H1 (cell line): ENCODE measurements at regions not wholly inside any gene's neighbourhood (a gene's known extent, or its start where the extent isn't known, plus 50 kb on each side); places are given as distances from the start of the nearest gene placed in this dataset.

ENCODE experiments used
- CBX8 ChIP-seq: fragments of 300-800, 300-1000 bp; sonication (generic); IDR thresholded peaks from 2 replicates; pipeline ENCODE4 v1.7.1; 2016; ENCODE audit warnings: low read depth, low read length, borderline replicate concordance
- CTCF ChIP-seq, 3 experiments: IDR thresholded peaks; 1 replicate in 2 of 3; 2 replicates in 1 of 3; pipeline versions ENCODE4 v1.5.1 to v1.6.1; 2011; ENCODE audit warnings: low read length in 3 of 3, mild to moderate bottlenecking in 3 of 3, inconsistent platforms in 2 of 3, low read depth in 1 of 3, moderate library complexity in 1 of 3; ENCODE audit not compliant: insufficient read depth in 1 of 3; ENCODE audit errors: control extremely low read depth in 1 of 3
- EP300 ChIP-seq, 2 experiments: IDR thresholded peaks; 1 replicate in 1 of 2; 2 replicates in 1 of 2; pipeline ENCODE4 v1.6.1; 2011 to 2012; ENCODE audit warnings: low read depth in 2 of 2, low read length in 2 of 2, mild to moderate bottlenecking in 2 of 2, borderline replicate concordance in 1 of 2, inconsistent platforms in 1 of 2, moderate library complexity in 1 of 2
- JUND ChIP-seq: IDR thresholded peaks from 2 replicates; pipeline ENCODE4 v1.6.1; 2011; ENCODE audit warnings: mild to moderate bottlenecking, improper control_type of control experiment, low read length
- MAFK ChIP-seq: IDR thresholded peaks from 2 replicates; pipeline ENCODE4 v1.6.1; 2012; ENCODE audit warnings: low read depth, mild to moderate bottlenecking, improper control_type of control experiment, low read length
- NRF1 ChIP-seq: IDR thresholded peaks from 2 replicates; pipeline ENCODE4 v1.6.1; 2011; ENCODE audit warnings: mild to moderate bottlenecking, low read depth, low read length, improper control_type of control experiment
- PHF8 ChIP-seq: fragments of 200-600 bp; sonication (generic); conservative IDR thresholded peaks from 2 replicates; pipeline ENCODE4 v1.7.1; 2012; ENCODE audit warnings: low read depth, mild to moderate bottlenecking, inconsistent platforms, low read length, moderate library complexity
- POLR2AphosphoS5 ChIP-seq: IDR thresholded peaks from 2 replicates; pipeline ENCODE4 v1.6.1; 2011; ENCODE audit warnings: low read depth, low read length
- RAD21 ChIP-seq, 2 experiments: IDR thresholded peaks in 1 of 2; conservative IDR thresholded peaks in 1 of 2; 2 replicates each; pipeline ENCODE4 v1.6.1; 2011; ENCODE audit warnings: low read depth in 2 of 2, low read length in 2 of 2, improper control_type of control experiment in 1 of 2, inconsistent platforms in 1 of 2, mild to moderate bottlenecking in 1 of 2, moderate library complexity in 1 of 2
- SRF ChIP-seq: IDR thresholded peaks from 2 replicates; pipeline ENCODE4 v1.6.1; 2011; ENCODE audit warnings: mild to moderate bottlenecking, low read depth, low read length, moderate library complexity
- USF2 ChIP-seq: IDR thresholded peaks from 2 replicates; pipeline ENCODE4 v1.6.1; 2011; ENCODE audit warnings: low read length, improper control_type of control experiment
- YY1 ChIP-seq: IDR thresholded peaks from 2 replicates; pipeline ENCODE4 v1.6.1; 2011; ENCODE audit warnings: low read depth, mild to moderate bottlenecking, low read length
- ZNF274 ChIP-seq: IDR thresholded peaks from 2 replicates; pipeline ENCODE4 v1.7.0; 2012; ENCODE audit warnings: low read length, borderline replicate concordance; ENCODE audit errors: extremely low read depth

DNA sequence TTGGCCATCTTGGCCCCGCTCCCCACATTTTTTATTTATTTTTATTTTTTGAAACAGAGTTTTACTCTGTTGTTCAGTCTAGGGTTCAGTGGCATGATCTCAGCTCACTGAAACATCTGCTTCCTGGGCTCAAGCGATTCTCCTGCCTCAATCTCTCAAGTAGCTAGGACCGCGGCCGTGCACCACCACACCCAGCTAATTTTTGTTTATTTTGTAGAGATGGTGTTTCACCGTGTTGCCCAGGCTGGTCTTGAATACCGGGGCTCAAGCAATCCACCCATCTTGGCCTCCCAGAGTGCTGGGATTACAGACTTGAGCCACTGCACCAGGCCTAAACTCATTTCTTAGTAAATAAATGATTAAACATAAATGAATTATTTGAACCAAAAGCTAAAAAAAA lies 322.0 kb upstream of the LCORL start:
- no peak for TF ChIP-seq USF2
- no peak for TF ChIP-seq CTCF (IDR thresholded peaks at IDR 0.05; ENCODE audit: control extremely low read depth in 1 of 3, insufficient read depth in 1 of 3, low read depth in 1 of 3, low read length in 3 of 3)
- no peak for TF ChIP-seq NRF1
- TF ChIP-seq RAD21 (IDR thresholded peaks at IDR 0.05 in 1 of 2, conservative IDR thresholded peaks at IDR 0.05 in 1 of 2; ENCODE audit: low read depth in 2 of 2, low read length in 2 of 2), result no peak
- no peak for TF ChIP-seq SRF
- TF ChIP-seq EP300 (IDR thresholded peaks at IDR 0.05; ENCODE audit: borderline replicate concordance in 1 of 2, low read depth in 2 of 2, low read length in 2 of 2), result no peak
- TF ChIP-seq CBX8, result no peak
- no peak for TF ChIP-seq MAFK
- no peak for TF ChIP-seq YY1
- no peak for TF ChIP-seq PHF8
- no peak for TF ChIP-seq JUND
- no peak for TF ChIP-seq POLR2AphosphoS5
- no peak for TF ChIP-seq ZNF274
